Naive thymus-derived CD8-positive, alpha-beta T cell (primary cell): ENCODE measurements at regions not wholly inside any gene's neighbourhood (a gene's known extent, or its start where the extent isn't known, plus 50 kb on each side); places are given as distances from the start of the nearest gene placed in this dataset.

Experiments
- ATAC-seq, 2 donors: fragments of 150-1000 bp; cut with Tn5 transposase in 1 of 2; sonication (Bioruptor Pico), chemical (Tn5 transposase) in 1 of 2; 1 replicate in 1 of 2; 2 replicates in 1 of 2; pipeline ENCODE4 v1.10.0; 2021; ENCODE audit warnings: mild to moderate bottlenecking in 2 of 2, moderate library complexity in 2 of 2
- POLR2A ChIA-PET: fragments of 350-600 bp; sonication (Branson Sonifier 250); formaldehyde crosslinking; loops from one replicate; lab custom pipeline; 2021; ENCODE audit warnings: antibody characterized with exemption; lab: Charles Lee
- DNase-seq, 10 donors: peaks; one replicate each; pipeline versions ENCODE4 v3.0.0 to v3.0.0-alpha.2; 2020 to 2022
- H3K27ac Mint-ChIP-seq, 10 donors: one replicate each; pipeline ENCODE4 v1.8.0; 2020 to 2022; ENCODE audit warnings: mild to moderate bottlenecking in 10 of 10, mixed read lengths in 10 of 10, moderate library complexity in 4 of 10, inconsistent platforms in 1 of 10
- H3K27me3 Mint-ChIP-seq, 5 donors: one replicate each; pipeline ENCODE4 v1.8.0; 2021 to 2022; ENCODE audit warnings: mixed read lengths in 5 of 5
- H3K36me3 Mint-ChIP-seq, 3 donors: one replicate each; pipeline ENCODE4 v1.8.0; 2020 to 2022; ENCODE audit warnings: mixed read lengths in 3 of 3, mild to moderate bottlenecking in 2 of 3, inconsistent platforms in 1 of 3
- H3K4me1 Mint-ChIP-seq, 4 donors: one replicate each; pipeline ENCODE4 v1.8.0; 2021 to 2022; ENCODE audit warnings: mixed read lengths in 4 of 4
- H3K4me3 Mint-ChIP-seq, 10 donors: one replicate each; pipeline ENCODE4 v1.8.0; 2020 to 2022; ENCODE audit warnings: mild to moderate bottlenecking in 10 of 10, mixed read lengths in 10 of 10, moderate library complexity in 6 of 10, inconsistent platforms in 1 of 10
- H3K9me3 Mint-ChIP-seq, 9 donors: one replicate each; pipeline ENCODE4 v1.8.0; 2020 to 2022; ENCODE audit warnings: mixed read lengths in 9 of 9, mild to moderate bottlenecking in 3 of 9, inconsistent platforms in 1 of 9, moderate library complexity in 1 of 9

DNA sequence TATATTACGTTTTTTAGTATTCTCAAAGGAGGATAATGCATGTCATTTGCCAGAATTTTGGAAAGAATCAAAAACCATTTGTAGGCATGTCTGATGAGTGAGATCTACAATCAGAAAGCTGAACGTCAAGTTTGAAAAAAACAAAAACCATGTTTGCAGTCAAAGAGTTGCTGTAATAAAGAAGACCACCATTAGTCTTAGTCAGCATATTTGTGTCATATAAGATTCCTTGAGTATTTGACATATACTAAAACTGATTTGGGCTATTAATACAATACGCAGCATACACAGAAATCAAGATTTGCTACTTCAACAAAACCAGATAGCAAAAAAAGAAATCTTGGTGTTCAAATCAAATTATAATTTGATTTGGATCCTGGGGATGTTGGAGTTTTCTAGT is 247.5 kb downstream of the SAMD5 start:
- ATAC-seq = no peak
- Mint-ChIP-seq H3K4me3 (no peak overlapping the region), H3K4me1 (no peaks in the 10 kb centered on the region), H3K27ac (no peak overlapping the region), H3K27me3 (peaks cover 0 to 7% (median 0%) of the 10 kb centered on the region in 5 donors), H3K36me3 (peaks cover 0 to 5% (median 0%) of the 10 kb centered on the region in 3 donors), H3K9me3 (peaks cover 0 to 21% (median 7%) of the 10 kb centered on the region in 9 donors)
- no peak for DNase-seq
- POLR2A ChIA-PET = no interaction called here

DNA sequence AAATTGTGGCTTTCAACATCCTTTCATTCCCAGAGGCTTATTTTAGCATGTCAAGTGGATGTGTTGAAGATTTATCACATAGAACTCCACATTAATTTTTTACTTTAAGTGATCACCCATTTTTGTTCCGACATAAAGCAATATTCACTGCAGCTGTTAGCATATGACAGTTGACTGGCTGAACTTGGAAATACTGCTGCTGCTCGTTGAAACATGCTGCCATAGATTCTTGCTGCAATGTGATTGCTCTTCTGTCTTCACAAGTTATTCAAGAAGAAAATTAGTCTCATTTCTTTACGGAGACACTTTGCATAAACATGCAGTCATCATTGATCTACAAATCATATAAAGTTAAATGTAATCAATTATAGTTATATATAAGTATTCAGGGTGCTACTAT is 248.4 kb downstream of the SAMD5 start:
- Mint-ChIP-seq H3K36me3 (peaks cover 0 to 5% (median 0%) of the 10 kb centered on the region in 3 donors), H3K27me3 (peaks cover 0 to 7% (median 0%) of the 10 kb centered on the region in 5 donors), H3K27ac (no peak overlapping the region), H3K4me3 (no peak overlapping the region), H3K9me3 (peaks cover 0 to 21% (median 5%) of the 10 kb centered on the region in 9 donors), H3K4me1 (no peaks in the 10 kb centered on the region)
- DNase-seq (no peak), ATAC-seq (no peak)
- POLR2A ChIA-PET = no interaction called here

DNA sequence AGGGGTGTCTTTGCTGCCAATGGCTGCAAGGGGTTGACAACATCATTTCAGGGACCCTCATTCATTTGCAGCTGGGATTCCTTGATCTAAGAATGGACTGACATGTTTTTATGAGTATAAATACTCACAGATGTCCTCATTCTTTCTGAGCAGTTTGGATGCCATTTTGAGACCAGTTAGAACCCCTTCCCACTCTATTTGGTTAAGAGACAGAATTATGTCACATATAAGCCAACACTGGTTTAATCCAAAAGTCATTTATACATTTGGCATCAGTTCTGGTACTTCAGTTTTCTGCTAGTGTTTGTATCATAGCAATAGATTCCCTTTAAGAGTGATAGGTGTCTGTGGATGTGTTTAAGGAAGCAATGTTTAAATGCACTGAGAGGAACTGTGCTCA is 248.8 kb downstream of the SAMD5 start:
- POLR2A ChIA-PET = no interaction called here
- no peak for ATAC-seq

DNA sequence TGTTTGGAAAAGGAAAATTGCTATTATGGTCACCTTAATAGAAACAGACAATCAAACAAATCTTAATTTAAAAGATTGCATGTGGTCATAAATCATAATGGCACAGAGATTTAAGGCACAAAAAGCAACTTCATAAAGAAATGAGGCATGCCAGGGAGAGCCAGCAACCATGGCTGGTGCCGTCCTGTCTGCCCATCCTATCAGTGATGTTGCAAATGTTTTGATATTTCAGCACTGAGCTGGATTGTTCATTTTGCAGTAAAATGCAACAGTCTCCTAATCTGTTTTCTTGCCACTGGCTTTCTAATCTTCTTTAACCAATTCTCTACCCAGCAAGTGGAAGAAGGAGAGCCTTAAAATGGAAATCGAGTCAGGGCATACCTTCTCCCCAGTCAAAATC is 249.8 kb downstream of the SAMD5 start:
- Mint-ChIP-seq H3K9me3 (peaks cover 0 to 21% (median 5%) of the 10 kb centered on the region in 9 donors), H3K36me3 (peaks cover 0 to 5% (median 0%) of the 10 kb centered on the region in 3 donors), H3K27ac (no peak overlapping the region), H3K27me3 (peaks cover 0 to 7% (median 0%) of the 10 kb centered on the region in 5 donors), H3K4me1 (no peaks in the 10 kb centered on the region), H3K4me3 (no peak overlapping the region)
- DNase-seq (no peak), ATAC-seq (no peak)
- POLR2A ChIA-PET = no interaction called here

More for the DNA sequence above, 248.8 kb downstream of the SAMD5 start:
- Mint-ChIP-seq H3K27me3 (peaks cover 0 to 7% (median 0%) of the 10 kb centered on the region in 5 donors), H3K4me1 (no peaks in the 10 kb centered on the region), H3K4me3 (no peak overlapping the region), H3K9me3 (peaks cover 0 to 21% (median 5%) of the 10 kb centered on the region in 9 donors), H3K36me3 (peaks cover 0 to 5% (median 0%) of the 10 kb centered on the region in 3 donors), H3K27ac (no peak overlapping the region)
- no peak for DNase-seq

DNA sequence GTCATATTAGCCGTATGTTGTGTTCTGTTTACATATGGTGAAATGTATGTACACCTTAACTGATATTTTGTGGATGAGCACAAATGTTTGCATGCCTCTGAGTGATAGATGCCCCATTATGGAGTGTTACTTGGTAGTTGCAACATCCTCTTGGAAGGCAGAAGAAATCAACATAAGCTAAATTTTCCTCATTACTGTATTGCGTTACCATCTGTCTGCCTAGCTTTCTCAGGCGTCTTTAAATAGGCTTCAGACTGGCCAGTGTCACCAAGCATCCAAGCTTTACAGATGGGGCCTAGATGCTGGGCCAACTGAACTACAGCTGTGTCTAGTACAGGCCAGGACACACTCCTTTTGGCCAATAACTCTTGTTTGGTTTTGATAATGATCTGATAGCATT is 250.6 kb downstream of the SAMD5 start:
- Mint-ChIP-seq H3K27ac (no peak overlapping the region), H3K27me3 (no peaks in the 10 kb centered on the region), H3K4me3 (no peak overlapping the region), H3K36me3 (peaks cover 0 to 5% (median 0%) of the 10 kb centered on the region in 3 donors), H3K9me3 (peaks cover 0 to 15% (median 3%) of the 10 kb centered on the region in 9 donors), H3K4me1 (no peaks in the 10 kb centered on the region)
- ATAC-seq (no peak), DNase-seq (no peak)
- POLR2A ChIA-PET = no interaction called here

DNA sequence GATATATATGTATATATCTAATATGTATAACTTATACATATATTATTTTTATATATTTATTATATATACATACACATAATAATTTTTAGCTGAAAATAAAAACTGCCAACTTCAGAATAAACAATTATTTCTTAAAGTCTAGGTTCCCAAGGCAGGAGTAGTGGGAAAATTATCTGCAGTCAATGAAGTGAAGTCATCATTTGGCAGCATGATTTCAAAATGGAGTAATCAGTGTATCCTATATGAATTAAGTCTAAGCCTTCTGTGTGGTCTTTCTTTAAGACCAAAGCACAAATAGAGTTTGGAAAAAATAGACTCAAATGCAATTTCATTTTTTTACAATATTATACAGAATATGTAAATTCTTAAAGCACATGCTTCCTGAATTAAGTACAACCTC is 251.0 kb downstream of the SAMD5 start:
- POLR2A ChIA-PET = no interaction called here
- no peak overlapping the region for H3K4me3 Mint-ChIP-seq
- H3K4me1 Mint-ChIP-seq = no peaks in the 10 kb centered on the region
- no peaks in the 10 kb centered on the region for H3K27me3 Mint-ChIP-seq
- DNase-seq (no peak), ATAC-seq (no peak)
- peaks cover 0 to 11% (median 3%) of the 10 kb centered on the region in 9 donors for H3K9me3 Mint-ChIP-seq
- H3K36me3 Mint-ChIP-seq = peaks cover 0 to 5% (median 0%) of the 10 kb centered on the region in 3 donors
- no peak overlapping the region for H3K27ac Mint-ChIP-seq

DNA sequence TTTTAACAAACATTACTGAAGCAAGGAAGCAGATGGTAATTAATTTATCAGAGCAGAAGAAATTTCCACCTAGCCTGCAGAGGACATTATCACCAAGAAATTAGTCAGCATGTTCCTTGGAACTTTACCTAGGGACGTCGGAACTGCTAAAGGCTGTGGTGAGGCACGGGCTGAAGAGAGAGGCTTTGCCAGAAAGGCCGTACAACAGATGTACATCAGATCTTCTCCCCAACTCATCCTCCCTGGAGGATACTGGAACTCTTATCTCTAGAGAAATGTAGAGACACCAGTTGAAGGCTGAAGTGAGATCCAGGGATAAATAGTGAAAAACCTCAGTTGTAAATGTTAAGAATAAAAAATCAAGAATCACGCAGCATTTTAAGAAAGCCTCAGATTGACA is 257.1 kb downstream of the SAMD5 start:
- DNase-seq (no peak), ATAC-seq (no peak)
- no peaks in the 10 kb centered on the region for H3K4me1 Mint-ChIP-seq
- H3K36me3 Mint-ChIP-seq = no peaks in the 10 kb centered on the region
- peaks cover 0 to 12% (median 0%) of the 10 kb centered on the region in 9 donors for H3K9me3 Mint-ChIP-seq
- H3K27ac Mint-ChIP-seq = no peak overlapping the region
- POLR2A ChIA-PET = no interaction called here
- no peaks in the 10 kb centered on the region for H3K27me3 Mint-ChIP-seq
- H3K4me3 Mint-ChIP-seq = no peak overlapping the region

DNA sequence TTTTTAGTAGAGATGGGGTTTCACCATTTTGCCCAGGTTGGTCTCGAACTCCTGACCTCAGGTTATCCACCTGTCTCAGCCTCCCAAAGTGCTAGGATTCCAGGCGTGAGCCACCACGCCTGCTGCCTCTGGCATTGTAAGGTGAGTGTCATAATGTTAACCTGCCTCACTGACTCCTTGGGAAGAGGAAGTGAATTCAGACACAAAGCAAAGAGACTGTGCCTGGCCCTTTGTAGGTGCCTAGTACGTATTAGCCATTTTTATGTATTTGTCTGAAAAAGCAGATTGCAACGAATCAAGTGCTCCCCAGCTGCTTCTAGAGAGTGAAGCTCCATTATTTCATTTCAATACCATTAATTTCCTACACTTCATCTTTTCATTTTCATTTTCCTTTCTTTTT is 260.5 kb downstream of the SAMD5 start:
- Mint-ChIP-seq H3K27me3 (no peaks in the 10 kb centered on the region), H3K4me3 (no peak overlapping the region), H3K36me3 (no peaks in the 10 kb centered on the region), H3K27ac (no peak overlapping the region), H3K4me1 (no peaks in the 10 kb centered on the region), H3K9me3 (peaks cover 0 to 16% (median 0%) of the 10 kb centered on the region in 9 donors)
- DNase-seq (no peak), ATAC-seq (no peak)
- POLR2A ChIA-PET = no interaction called here

DNA sequence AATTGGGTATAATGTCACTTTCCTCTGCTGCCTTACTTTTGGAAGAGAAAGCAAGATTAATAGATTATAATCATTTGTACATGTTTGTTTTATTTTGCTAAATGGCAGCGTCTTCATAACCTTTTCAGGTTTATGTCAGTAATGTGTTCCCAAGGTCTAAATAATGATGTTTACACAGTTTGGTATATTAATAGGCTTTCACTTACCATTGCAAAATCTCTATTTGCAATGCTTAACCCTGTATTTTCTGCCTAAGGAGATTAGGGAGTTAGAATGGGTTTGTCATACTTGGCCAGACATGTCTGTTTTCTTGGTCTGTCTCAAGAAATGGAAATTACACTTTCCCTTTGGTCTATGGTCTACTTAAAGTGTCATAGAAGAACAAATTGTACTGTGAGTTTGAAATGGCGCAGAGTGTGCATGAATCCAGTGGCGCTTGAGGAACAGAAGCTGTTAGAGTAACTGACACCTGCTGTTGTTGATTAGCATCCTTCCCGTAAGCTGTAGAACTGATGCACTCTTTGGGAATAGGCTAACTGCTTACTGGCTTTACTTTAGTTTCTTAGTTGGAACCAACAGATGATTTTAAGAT is 261.1 kb downstream of the SAMD5 start:
- ATAC-seq = no peak
- peaks cover 0 to 16% (median 0%) of the 10 kb centered on the region in 9 donors for H3K9me3 Mint-ChIP-seq

DNA sequence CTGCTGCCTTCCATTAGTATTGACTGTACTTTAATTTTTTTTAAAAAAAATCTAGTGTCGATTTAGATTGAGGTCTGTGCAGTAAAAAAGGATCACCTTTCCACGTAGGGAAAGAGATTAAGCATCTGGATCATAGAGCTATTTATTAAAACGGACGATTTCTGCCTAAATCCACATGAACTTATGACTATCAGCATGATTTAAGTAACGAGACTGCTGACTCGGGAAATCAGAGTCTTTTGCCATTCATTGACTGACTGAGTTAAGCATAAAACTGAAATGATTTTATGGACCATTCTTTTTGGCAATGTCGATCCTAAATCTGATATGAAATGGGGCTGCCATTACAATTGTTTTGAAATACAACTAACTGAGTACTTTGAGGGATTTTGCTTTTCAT is 261.7 kb downstream of the SAMD5 start:
- Mint-ChIP-seq H3K4me1 (no peaks in the 10 kb centered on the region), H3K4me3 (no peak overlapping the region), H3K36me3 (no peaks in the 10 kb centered on the region), H3K27me3 (no peaks in the 10 kb centered on the region), H3K9me3 (peaks cover 0 to 16% (median 0%) of the 10 kb centered on the region in 9 donors), H3K27ac (no peak overlapping the region)
- DNase-seq (no peak), ATAC-seq (no peak)
- POLR2A ChIA-PET = no interaction called here

More for the DNA sequence above, 261.1 kb downstream of the SAMD5 start:
- DNase-seq = no peak
- H3K27me3 Mint-ChIP-seq = no peaks in the 10 kb centered on the region
- no peaks in the 10 kb centered on the region for H3K4me1 Mint-ChIP-seq
- no peaks in the 10 kb centered on the region for H3K36me3 Mint-ChIP-seq
- no peak overlapping the region for H3K27ac Mint-ChIP-seq
- POLR2A ChIA-PET = no interaction called here
- H3K4me3 Mint-ChIP-seq = no peak overlapping the region

DNA sequence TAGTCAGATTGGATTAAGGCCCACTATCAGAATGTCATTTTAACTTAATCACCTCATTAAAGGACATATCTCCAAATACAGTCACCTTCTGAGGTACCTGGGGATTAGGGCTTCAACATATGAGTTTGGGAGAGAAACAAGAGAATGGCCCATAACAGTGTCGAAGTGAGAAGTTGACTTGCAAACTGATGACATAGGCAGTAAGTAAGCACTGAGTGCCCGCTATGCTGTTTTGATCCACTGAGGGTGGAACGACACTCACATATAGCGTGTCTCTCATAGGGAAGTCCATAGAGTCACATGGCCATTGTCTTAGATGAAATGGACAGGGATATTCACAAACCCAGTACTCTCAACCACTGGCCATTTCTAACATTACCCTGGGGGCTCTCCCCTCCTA is 264.2 kb downstream of the SAMD5 start:
- no peaks in the 10 kb centered on the region for H3K36me3 Mint-ChIP-seq
- ATAC-seq = no peak
- H3K4me3 Mint-ChIP-seq = no peak overlapping the region
- POLR2A ChIA-PET = no interaction called here
- no peak for DNase-seq
- no peaks in the 10 kb centered on the region for H3K27me3 Mint-ChIP-seq
- H3K27ac Mint-ChIP-seq = no peak overlapping the region
- peaks cover 0 to 13% (median 0%) of the 10 kb centered on the region in 9 donors for H3K9me3 Mint-ChIP-seq
- H3K4me1 Mint-ChIP-seq = no peaks in the 10 kb centered on the region

DNA sequence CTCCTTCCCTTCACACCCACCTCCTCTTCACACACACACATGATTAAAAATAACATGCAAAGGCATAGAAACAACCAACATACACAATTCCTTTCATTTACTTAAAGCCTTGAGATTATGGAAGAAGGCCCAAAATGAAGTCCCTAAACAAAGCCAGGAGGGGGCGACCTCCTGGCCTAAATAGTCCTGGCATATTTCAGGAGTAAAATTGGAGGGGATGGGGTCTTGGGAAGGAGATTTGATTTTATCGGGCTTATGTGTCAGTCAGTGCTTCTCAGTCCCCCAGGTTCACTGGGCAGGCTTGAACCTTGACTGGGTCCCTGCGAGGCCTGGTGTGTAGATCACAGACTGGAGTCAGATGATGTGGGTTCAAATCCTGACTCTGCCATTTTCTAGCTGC is 266.4 kb downstream of the SAMD5 start:
- Mint-ChIP-seq H3K27me3 (no peaks in the 10 kb centered on the region), H3K27ac (no peak overlapping the region), H3K36me3 (no peaks in the 10 kb centered on the region), H3K4me3 (no peak overlapping the region), H3K4me1 (no peaks in the 10 kb centered on the region), H3K9me3 (peaks cover 0 to 8% (median 0%) of the 10 kb centered on the region in 9 donors)
- no peak for DNase-seq
- POLR2A ChIA-PET = no interaction called here
- ATAC-seq = no peak

DNA sequence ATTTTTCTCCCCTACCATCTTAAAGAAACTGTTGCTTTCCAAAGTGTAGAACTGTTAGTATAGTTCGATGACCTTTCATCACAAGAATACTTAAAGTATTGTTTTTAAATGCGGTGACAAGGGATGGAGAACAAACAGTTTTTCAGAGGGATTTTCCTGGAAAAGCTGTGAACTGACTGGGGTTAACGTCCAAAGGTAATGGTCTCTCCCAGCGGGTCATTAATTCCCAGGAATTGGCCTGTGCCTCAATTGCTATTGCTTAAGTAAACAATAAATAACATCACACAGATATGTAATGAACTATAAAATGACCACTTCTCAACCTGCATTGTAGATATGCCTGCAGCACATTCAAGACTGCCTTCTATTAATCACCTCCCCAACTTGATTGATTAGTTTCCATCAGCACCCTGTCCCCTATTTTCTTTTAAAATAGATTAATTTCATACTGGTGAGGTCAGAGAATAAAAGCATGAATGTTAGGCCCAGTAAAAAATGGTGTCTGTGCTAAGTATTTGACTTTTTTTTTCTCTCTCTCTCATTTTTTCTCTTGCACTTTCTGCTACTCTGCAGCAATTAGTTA is 268.2 kb downstream of the SAMD5 start:
- Mint-ChIP-seq H3K4me3 (no peak overlapping the region), H3K27me3 (peaks cover 0 to under 1% (median 0%) of the 10 kb centered on the region in 5 donors), H3K27ac (no peak overlapping the region), H3K9me3 (peaks cover 0 to 5% (median 0%) of the 10 kb centered on the region in 9 donors), H3K36me3 (no peaks in the 10 kb centered on the region), H3K4me1 (no peaks in the 10 kb centered on the region)
- POLR2A ChIA-PET = no interaction called here
- ATAC-seq (no peak), DNase-seq (no peak)

DNA sequence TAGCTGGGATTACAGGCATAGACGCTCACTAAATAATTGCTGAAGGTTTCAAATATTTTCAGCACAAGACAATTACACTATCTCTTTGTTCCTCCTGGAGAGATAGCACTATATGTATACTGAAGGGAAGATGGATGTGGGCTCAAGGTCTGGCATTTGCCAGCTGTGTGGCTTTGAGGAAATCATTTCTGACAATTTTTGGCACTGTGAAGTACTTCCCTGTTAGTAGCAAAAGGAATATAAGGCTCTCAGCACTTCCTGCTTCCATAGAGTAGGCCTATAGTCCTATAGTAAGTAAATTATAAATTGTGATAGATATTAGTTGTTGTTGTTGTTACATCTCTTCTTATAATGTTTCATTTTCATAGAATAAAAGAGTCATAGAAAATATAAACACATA is 271.1 kb downstream of the SAMD5 start:
- no peak overlapping the region for H3K4me3 Mint-ChIP-seq
- H3K36me3 Mint-ChIP-seq = no peaks in the 10 kb centered on the region
- no peak for DNase-seq
- peaks cover 0 to 1% (median 0%) of the 10 kb centered on the region in 5 donors for H3K27me3 Mint-ChIP-seq
- POLR2A ChIA-PET = no interaction called here
- H3K9me3 Mint-ChIP-seq = peaks cover 0 to 5% (median 0%) of the 10 kb centered on the region in 9 donors
- no peak for ATAC-seq
- no peaks in the 10 kb centered on the region for H3K4me1 Mint-ChIP-seq
- no peak overlapping the region for H3K27ac Mint-ChIP-seq
